ENCODE measurements at regions not wholly inside any gene's neighbourhood (a gene's known extent, or its start where the extent isn't known, plus 50 kb on each side); places are given as distances from the start of the nearest gene placed in this dataset.

GRCh38 chr11:129639300-129639699, 176.3 kb upstream of the TMEM45B start:
- Histone ChIP-seq H2AFZ (ENCODE audit: insufficient read depth, low read depth, low read length, poor library complexity, severe bottlenecking) (no peak overlapping the region), H3K4me1 (ENCODE audit: control insufficient read depth in 2 of 2, insufficient read depth in 2 of 2, low read length in 2 of 2) (no peaks in the 10 kb centered on the region), H3K27me3 (replicated peaks in 1 of 4; ENCODE audit: control extremely low read depth in 1 of 4, control insufficient read depth in 3 of 4, insufficient read depth in 4 of 4, low read length in 3 of 4) (no peaks in the 10 kb centered on the region), H4K20me1 (ENCODE audit: control insufficient read depth, insufficient read depth, low read length, poor library complexity, severe bottlenecking) (no peaks in the 10 kb centered on the region), H3K4me3 (ENCODE audit: control extremely low read depth in 1 of 5, extremely low read depth in 1 of 5, insufficient read depth in 1 of 5, low read depth in 2 of 5, low read length in 4 of 5) (no peak overlapping the region), H3K4me2 (replicated peaks; ENCODE audit: low read depth, low read length, poor library complexity, severe bottlenecking) (no peak overlapping the region), H3K36me3 (replicated peaks in 1 of 2; ENCODE audit: control extremely low read depth in 1 of 2, control insufficient read depth in 1 of 2, extremely low read depth in 1 of 2, insufficient read depth in 2 of 2, low read length in 1 of 2) (no peaks in the 10 kb centered on the region), H3K9me3 (ENCODE audit: control extremely low read depth in 1 of 3, control insufficient read depth in 2 of 3, insufficient read depth in 1 of 3, low read length in 2 of 3) (peaks cover 0 to 3% (median 0%) of the 10 kb centered on the region in 3 donors), H3K9ac (ENCODE audit: low read length) (no peak overlapping the region), H3K79me2 (ENCODE audit: control insufficient read depth, insufficient read depth, low read length) (no peaks in the 10 kb centered on the region), H3K27ac (ENCODE audit: low read length in 2 of 2) (no peak overlapping the region)
- TF ChIP-seq CTCF (IDR thresholded peaks at IDR 0.05) = no peak
- no peak for TF ChIP-seq EZH2 (IDR thresholded peaks at IDR 0.05; ENCODE audit: borderline replicate concordance, insufficient read depth, low read depth, low read length, poor library complexity, severe bottlenecking)
- intact Hi-C loops (cut with micrococcal nuclease) = no loop called here
- Mint-ChIP-seq H3K27me3 (no peaks in the 10 kb centered on the region), H3K4me1 (no peaks in the 10 kb centered on the region), H3K27ac (no peak overlapping the region), H3K9me3 (ENCODE audit: insufficient read depth) (no peaks in the 10 kb centered on the region), H3K4me3 (no peak overlapping the region)
- ChIA-PET CTCF (no interaction called here), POLR2A (no interaction called here)
- ATAC-seq (ENCODE audit: low read depth) = no peak
- no peak for DNase-seq
- WGBS (ENCODE audit: insufficient coverage) = no CpG with 5 or more reads among the region's 2 CpGs

GRCh38 chr11:129640671-129641070, 175.0 kb upstream of the TMEM45B start:
- H3K4me2 ChIP-seq (replicated peaks; ENCODE audit: low read depth, low read length, poor library complexity, severe bottlenecking) = no peak overlapping the region
- no peaks in the 10 kb centered on the region for H3K9me3 ChIP-seq (ENCODE audit: control extremely low read depth in 1 of 3, control insufficient read depth in 2 of 3, insufficient read depth in 1 of 3, low read length in 2 of 3)
- no peaks in the 10 kb centered on the region for H3K27me3 ChIP-seq (replicated peaks in 1 of 4; ENCODE audit: control extremely low read depth in 1 of 4, control insufficient read depth in 3 of 4, insufficient read depth in 4 of 4, low read length in 3 of 4)
- no peak overlapping the region for H2AFZ ChIP-seq (ENCODE audit: insufficient read depth, low read depth, low read length, poor library complexity, severe bottlenecking)
- no peak overlapping the region for H3K4me3 ChIP-seq (ENCODE audit: control extremely low read depth in 1 of 5, extremely low read depth in 1 of 5, insufficient read depth in 1 of 5, low read depth in 2 of 5, low read length in 4 of 5)
- 81% methylated on average over 3 of the region's 5 CpGs for WGBS (ENCODE audit: insufficient coverage)
- Mint-ChIP-seq H3K4me3 (no peak overlapping the region), H3K4me1 (no peaks in the 10 kb centered on the region), H3K27ac (no peak overlapping the region), H3K9me3 (ENCODE audit: insufficient read depth) (no peaks in the 10 kb centered on the region), H3K27me3 (no peaks in the 10 kb centered on the region)
- ChIA-PET CTCF (no interaction called here), POLR2A (no interaction called here)
- H3K4me1 ChIP-seq (ENCODE audit: control insufficient read depth in 2 of 2, insufficient read depth in 2 of 2, low read length in 2 of 2) = no peaks in the 10 kb centered on the region
- TF ChIP-seq CTCF (IDR thresholded peaks at IDR 0.05) (no peak), EZH2 (IDR thresholded peaks at IDR 0.05; ENCODE audit: borderline replicate concordance, insufficient read depth, low read depth, low read length, poor library complexity, severe bottlenecking) (no peak)
- no peak for DNase-seq
- no peak overlapping the region for H3K9ac ChIP-seq (ENCODE audit: low read length)
- ATAC-seq (ENCODE audit: low read depth) = no peak
- no peak overlapping the region for H3K27ac ChIP-seq (ENCODE audit: low read length in 2 of 2)
- no peaks in the 10 kb centered on the region for H4K20me1 ChIP-seq (ENCODE audit: control insufficient read depth, insufficient read depth, low read length, poor library complexity, severe bottlenecking)
- H3K79me2 ChIP-seq (ENCODE audit: control insufficient read depth, insufficient read depth, low read length) = no peaks in the 10 kb centered on the region
- intact Hi-C loops (cut with micrococcal nuclease) = no loop called here
- no peaks in the 10 kb centered on the region for H3K36me3 ChIP-seq (replicated peaks in 1 of 2; ENCODE audit: control extremely low read depth in 1 of 2, control insufficient read depth in 1 of 2, extremely low read depth in 1 of 2, insufficient read depth in 2 of 2, low read length in 1 of 2)

Data from B cell (primary cell).